Spleen (tissue), 7 donors: ENCODE measurements at regions not wholly inside any gene's neighbourhood (a gene's known extent, or its start where the extent isn't known, plus 50 kb on each side); places are given as distances from the start of the nearest gene placed in this dataset.

ENCODE experiments used
- POLR2AphosphoS5 ChIP-seq, 3 donors: sonication (generic); formaldehyde crosslinking; IDR thresholded peaks; one replicate each; pipeline ENCODE4 v1.5.1; 2017; ENCODE audit warnings: antibody characterized with exemption in 3 of 3
- TF ChIP-seq, protein P1 (sequence below), 11 experiments: fragments of 200-600 bp in 7 of 11; fragments of 450-650 bp in 4 of 11; sonication (generic) in 4 of 11; IDR thresholded peaks in 8 of 11; conservative IDR thresholded peaks in 3 of 11; 1 replicate in 7 of 11; 2 replicates in 4 of 11; pipeline versions ENCODE4 v1.4.0 to v1.8.0; 2016 to 2021; ENCODE audit warnings: antibody characterized with exemption in 11 of 11, inconsistent platforms in 4 of 11, mild to moderate bottlenecking in 1 of 11
- donor health status: DM: no; HTN: no; CAD: no; lungs with moderate emphysema.
- donor health status: DM: no; HTN: no; CAD: no.
- donor health status: DM: no; HTN: no; CAD: no.

DNA sequence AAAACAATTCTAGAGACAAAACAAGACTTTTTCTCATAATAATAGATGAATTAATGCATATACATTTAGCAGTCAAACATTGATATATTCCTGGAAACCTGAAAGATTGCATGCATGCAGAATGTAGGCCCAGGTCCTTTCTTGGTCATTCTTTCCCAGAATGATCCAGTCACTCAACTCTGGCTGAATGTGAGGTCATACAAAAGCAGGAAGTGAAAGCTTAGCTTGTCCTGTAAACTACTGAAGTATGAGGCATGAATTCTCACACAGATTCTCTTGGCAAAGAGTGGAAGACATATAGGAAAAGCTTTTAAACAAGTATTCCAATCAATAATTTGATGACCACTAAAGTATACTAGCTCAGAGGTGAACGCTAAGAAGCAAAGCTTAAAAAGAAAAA is 253.9 kb downstream of the PPP1R3A start:
- TF ChIP-seq, protein P1, sequence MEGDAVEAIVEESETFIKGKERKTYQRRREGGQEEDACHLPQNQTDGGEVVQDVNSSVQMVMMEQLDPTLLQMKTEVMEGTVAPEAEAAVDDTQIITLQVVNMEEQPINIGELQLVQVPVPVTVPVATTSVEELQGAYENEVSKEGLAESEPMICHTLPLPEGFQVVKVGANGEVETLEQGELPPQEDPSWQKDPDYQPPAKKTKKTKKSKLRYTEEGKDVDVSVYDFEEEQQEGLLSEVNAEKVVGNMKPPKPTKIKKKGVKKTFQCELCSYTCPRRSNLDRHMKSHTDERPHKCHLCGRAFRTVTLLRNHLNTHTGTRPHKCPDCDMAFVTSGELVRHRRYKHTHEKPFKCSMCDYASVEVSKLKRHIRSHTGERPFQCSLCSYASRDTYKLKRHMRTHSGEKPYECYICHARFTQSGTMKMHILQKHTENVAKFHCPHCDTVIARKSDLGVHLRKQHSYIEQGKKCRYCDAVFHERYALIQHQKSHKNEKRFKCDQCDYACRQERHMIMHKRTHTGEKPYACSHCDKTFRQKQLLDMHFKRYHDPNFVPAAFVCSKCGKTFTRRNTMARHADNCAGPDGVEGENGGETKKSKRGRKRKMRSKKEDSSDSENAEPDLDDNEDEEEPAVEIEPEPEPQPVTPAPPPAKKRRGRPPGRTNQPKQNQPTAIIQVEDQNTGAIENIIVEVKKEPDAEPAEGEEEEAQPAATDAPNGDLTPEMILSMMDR (IDR thresholded peaks at IDR 0.05 in 8 of 11, conservative IDR thresholded peaks at IDR 0.05 in 3 of 11), result no peak
- TF ChIP-seq POLR2AphosphoS5 (IDR thresholded peaks at IDR 0.05), result no peak
